Natural killer cell (primary cell): ENCODE measurements at regions not wholly inside any gene's neighbourhood (a gene's known extent, or its start where the extent isn't known, plus 50 kb on each side); places are given as distances from the start of the nearest gene placed in this dataset.

Source experiments
- ATAC-seq, 3 donors: fragments of 150-1000 bp in 2 of 3; fragments of 200-7000 bp in 1 of 3; cut with Tn5 transposase; 1 replicate in 1 of 3; 2 replicates in 2 of 3; pipeline ENCODE4 v1.10.0; 2021; ENCODE audit warnings: mild to moderate bottlenecking in 2 of 3, moderate library complexity in 2 of 3
- DNase-seq, 2 donors: peaks; one replicate each; pipeline versions ENCODE4 v3.0.0 to v3.0.0-alpha.2; 2013 to 2021; ENCODE audit warnings: mixed read lengths in 1 of 2
- H3K27ac ChIP-seq: one replicate; pipeline ENCODE4 v1.5.1; 2013; ENCODE audit warnings: mild to moderate bottlenecking, low read length
- H3K27me3 ChIP-seq: one replicate; pipeline ENCODE4 v1.6.1; 2013; ENCODE audit warnings: low read length; ENCODE audit not compliant: control insufficient read depth, insufficient read depth
- H3K36me3 ChIP-seq: one replicate; pipeline ENCODE4 v1.6.1; 2013; ENCODE audit warnings: low read length; ENCODE audit not compliant: control insufficient read depth, insufficient read depth
- H3K4me1 ChIP-seq: one replicate; pipeline ENCODE4 v1.6.1; 2013; ENCODE audit warnings: low read length; ENCODE audit not compliant: control insufficient read depth, insufficient read depth
- H3K4me3 ChIP-seq: one replicate; pipeline ENCODE4 v1.5.1; 2013; ENCODE audit warnings: low read length
- H3K9me3 ChIP-seq: one replicate; pipeline ENCODE4 v1.6.1; 2013; ENCODE audit warnings: low read length; ENCODE audit not compliant: control insufficient read depth, insufficient read depth
- H3K27ac Mint-ChIP-seq, 2 donors: one replicate each; pipeline ENCODE4 v1.8.0; 2022; ENCODE audit warnings: mild to moderate bottlenecking in 2 of 2, mixed read lengths in 2 of 2, moderate library complexity in 1 of 2
- H3K27me3 Mint-ChIP-seq, 2 donors: one replicate each; pipeline ENCODE4 v1.8.0; 2022; ENCODE audit warnings: low read depth in 2 of 2, mixed read lengths in 2 of 2
- H3K36me3 Mint-ChIP-seq: one replicate; pipeline ENCODE4 v1.8.0; 2022; ENCODE audit warnings: mixed read lengths
- H3K4me1 Mint-ChIP-seq, 2 donors: one replicate each; pipeline ENCODE4 v1.8.0; 2022; ENCODE audit warnings: mixed read lengths in 2 of 2
- H3K4me3 Mint-ChIP-seq: one replicate; pipeline ENCODE4 v1.8.0; 2022; ENCODE audit warnings: mild to moderate bottlenecking, moderate library complexity, mixed read lengths
- H3K9me3 Mint-ChIP-seq, 2 donors: one replicate each; pipeline ENCODE4 v1.8.0; 2022; ENCODE audit warnings: mixed read lengths in 2 of 2
- CTCF ChIP-seq: fragments of 200-600 bp; IDR thresholded peaks from one replicate; pipeline ENCODE4 v1.8.0; 2022; ENCODE audit warnings: antibody characterized with exemption
- WGBS: methylation state at CpG from one replicate; pipeline ENCODE4 v1.1.7; 2013; ENCODE audit warnings: missing lambda C conversion rate; ENCODE audit not compliant: insufficient coverage; 5-methylcytosine and 5-hydroxymethylcytosine counted together
- intact Hi-C: fragments of 100-400 bp; cut with micrococcal nuclease; formaldehyde crosslinking; loops from one replicate; pipeline ENCODE4 v1.14.2; 2022

GRCh38 chr11:97218011-97218410 lies 828.2 kb downstream of the JRKL start:
- 93% methylated on average over 1 of the region's 3 CpGs for WGBS
- intact Hi-C loops: no loop called here

DNA sequence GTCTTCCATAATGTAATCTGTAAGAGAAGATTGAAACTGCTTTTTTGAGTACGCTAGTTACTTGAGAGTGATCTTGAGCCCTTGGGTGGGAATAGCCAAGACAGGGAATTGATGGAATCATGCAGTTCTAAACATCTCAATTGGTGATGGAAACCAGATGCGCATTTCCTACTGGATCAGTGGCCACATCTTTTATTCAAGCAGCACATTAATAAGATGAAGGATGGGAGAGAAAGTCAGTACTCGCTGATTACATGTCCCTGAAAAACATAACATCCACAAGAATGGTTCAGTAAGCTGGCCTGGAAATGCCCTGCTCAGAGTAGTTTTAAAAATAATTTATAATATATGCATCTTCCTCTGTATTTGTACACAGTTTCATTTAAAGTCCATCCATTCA lies 833.8 kb downstream of the JRKL start:
- 87% methylated on average over 2 of the region's 3 CpGs for WGBS
- no peaks in the 10 kb centered on the region for H3K4me1 ChIP-seq
- intact Hi-C loops: no loop called here
- H3K9me3 Mint-ChIP-seq: peaks cover 11 to 22% of the 10 kb centered on the region in 2 donors
- no peak for ATAC-seq
- no peaks in the 10 kb centered on the region for H3K36me3 ChIP-seq
- peaks cover 7% of the 10 kb centered on the region for H3K36me3 Mint-ChIP-seq
- no peaks in the 10 kb centered on the region for H3K27me3 ChIP-seq
- no peak overlapping the region for H3K27ac ChIP-seq
- no peak for TF ChIP-seq CTCF
- H3K4me3 ChIP-seq: no peak overlapping the region
- no peak overlapping the region for H3K4me3 Mint-ChIP-seq
- H3K27ac Mint-ChIP-seq: no peak overlapping the region
- no peaks in the 10 kb centered on the region for H3K27me3 Mint-ChIP-seq
- no peak for DNase-seq
- H3K4me1 Mint-ChIP-seq: no peaks in the 10 kb centered on the region
- H3K9me3 ChIP-seq: peaks cover 5% of the 10 kb centered on the region

More at GRCh38 chr11:97218011-97218410, 828.2 kb downstream of the JRKL start:
- no peak for ATAC-seq
- Mint-ChIP-seq H3K36me3 (peaks cover 7% of the 10 kb centered on the region), H3K4me1 (no peaks in the 10 kb centered on the region), H3K27me3 (no peaks in the 10 kb centered on the region), H3K9me3 (peaks cover 7 to 12% of the 10 kb centered on the region in 2 donors), H3K27ac (no peak overlapping the region), H3K4me3 (no peak overlapping the region)
- no peaks in the 10 kb centered on the region for H3K27me3 ChIP-seq
- no peak overlapping the region for H3K4me3 ChIP-seq
- no peaks in the 10 kb centered on the region for H3K36me3 ChIP-seq
- no peak for TF ChIP-seq CTCF
- peaks cover 5% of the 10 kb centered on the region for H3K9me3 ChIP-seq
- H3K4me1 ChIP-seq: no peaks in the 10 kb centered on the region
- DNase-seq: no peak
- no peak overlapping the region for H3K27ac ChIP-seq

GRCh38 chr11:97224396-97224795 lies 834.6 kb downstream of the JRKL start:
- Histone ChIP-seq H3K9me3 (peaks cover 5% of the 10 kb centered on the region), H3K27me3 (no peaks in the 10 kb centered on the region), H3K27ac (no peak overlapping the region), H3K36me3 (no peaks in the 10 kb centered on the region), H3K4me1 (no peaks in the 10 kb centered on the region), H3K4me3 (no peak overlapping the region)
- no peaks in the 10 kb centered on the region for H3K4me1 Mint-ChIP-seq
- H3K9me3 Mint-ChIP-seq: peaks cover 11 to 26% of the 10 kb centered on the region in 2 donors
- peaks cover 11% of the 10 kb centered on the region for H3K36me3 Mint-ChIP-seq
- intact Hi-C loops: no loop called here
- DNase-seq: no peak
- ATAC-seq: no peak
- no peak overlapping the region for H3K27ac Mint-ChIP-seq
- H3K4me3 Mint-ChIP-seq: no peak overlapping the region
- no peak for TF ChIP-seq CTCF
- 74% methylated on average over 2 of the region's 4 CpGs for WGBS
- H3K27me3 Mint-ChIP-seq: no peaks in the 10 kb centered on the region

DNA sequence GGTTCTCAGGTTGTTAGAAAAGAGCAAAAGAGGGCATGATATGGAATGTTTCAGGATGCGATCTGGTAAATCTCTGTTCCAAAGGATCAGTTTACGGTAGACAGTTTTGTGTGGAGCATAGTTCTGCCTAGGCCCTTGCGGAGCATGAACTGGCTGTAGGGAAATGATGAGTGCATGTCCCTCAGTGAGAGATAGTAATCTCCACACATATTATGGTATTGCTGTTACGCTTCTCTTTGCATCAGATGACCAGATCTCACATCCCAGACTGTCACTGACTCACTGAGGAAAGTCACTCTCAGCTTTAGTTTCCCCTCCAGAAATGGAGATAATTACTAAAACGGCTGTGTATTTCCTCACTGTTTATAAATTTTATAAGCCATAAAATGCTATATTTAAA lies 836.0 kb downstream of the JRKL start:
- no peaks in the 10 kb centered on the region for H3K4me1 Mint-ChIP-seq
- no peak overlapping the region for H3K4me3 Mint-ChIP-seq
- Histone ChIP-seq H3K4me3 (no peak overlapping the region), H3K27ac (no peak overlapping the region), H3K4me1 (no peaks in the 10 kb centered on the region), H3K9me3 (no peaks in the 10 kb centered on the region), H3K27me3 (no peaks in the 10 kb centered on the region), H3K36me3 (no peaks in the 10 kb centered on the region)
- intact Hi-C loops: no loop called here
- H3K27ac Mint-ChIP-seq: no peak overlapping the region
- H3K27me3 Mint-ChIP-seq: no peaks in the 10 kb centered on the region
- TF ChIP-seq CTCF: no peak
- peaks cover 14% of the 10 kb centered on the region for H3K36me3 Mint-ChIP-seq
- no peak for ATAC-seq
- H3K9me3 Mint-ChIP-seq: peaks cover 9 to 32% of the 10 kb centered on the region in 2 donors
- 89% methylated on average over 4 of the region's 5 CpGs for WGBS
- no peak for DNase-seq
